ENCODE measurements at regions not wholly inside any gene's neighbourhood (a gene's known extent, or its start where the extent isn't known, plus 50 kb on each side); places are given as distances from the start of the nearest gene placed in this dataset.

DNA sequence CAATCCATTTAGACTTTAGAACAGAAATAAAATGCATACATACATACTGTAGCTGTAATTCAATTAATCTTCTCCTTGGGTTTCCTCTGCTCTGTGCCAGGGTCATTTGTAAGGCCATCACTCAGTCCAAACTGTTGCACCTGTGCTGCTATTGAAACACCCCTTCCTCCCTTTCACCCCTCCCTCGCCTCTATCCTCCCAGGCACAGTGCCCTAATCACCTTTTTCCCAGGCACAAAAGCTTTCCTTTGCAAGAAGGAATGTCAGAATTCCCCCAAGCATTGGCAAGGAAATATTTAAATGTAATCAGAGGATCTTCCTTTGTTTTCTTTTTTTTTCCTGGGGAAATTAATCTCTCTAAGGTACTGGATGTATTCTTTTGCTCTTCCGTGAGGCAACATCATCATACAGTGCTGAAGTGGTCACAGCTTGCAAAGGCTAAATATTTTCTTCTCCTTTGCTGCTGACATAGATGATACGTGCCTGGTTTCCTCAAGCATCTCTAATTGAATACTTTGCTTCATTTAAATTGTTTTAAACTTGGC is 339.3 kb upstream of the NR5A2 start:
- H3K27me3 ChIP-seq = no peaks in the 10 kb centered on the region
- no peak for TF ChIP-seq POLR2A (IDR thresholded peaks at IDR 0.05)
- TF ChIP-seq CTCF (IDR thresholded peaks at IDR 0.05) = no peak
- intact Hi-C loops (cut with DNase I) = loop anchor here (10.0 kb wide), 1 partner anchor 827 kb away; no protein-coding TSS in a partner anchor
- no peaks in the 10 kb centered on the region for H3K9me3 ChIP-seq
- no peak overlapping the region for H3K4me3 ChIP-seq
- H3K27ac ChIP-seq = no peak overlapping the region
- 26 to 36% methylated on average over 3 of the region's 3 CpGs for WGBS, 2 donors
- peaks cover 0 to 4% (median 0%) of the 10 kb centered on the region in 3 donors for H3K4me1 ChIP-seq
- DNase-seq = no peak
- no peaks in the 10 kb centered on the region for H3K36me3 ChIP-seq

- no peak overlapping the region for H3K4me3 ChIP-seq
- H3K9me3 ChIP-seq = no peaks in the 10 kb centered on the region
- no peak overlapping the region for H3K27ac ChIP-seq
- H3K27me3 ChIP-seq = no peaks in the 10 kb centered on the region
- intact Hi-C loops (cut with DNase I) = loop anchor here (10.0 kb wide), 1 partner anchor 826 kb away; no protein-coding TSS in a partner anchor
- peaks cover 0 to 4% (median 0%) of the 10 kb centered on the region in 3 donors for H3K4me1 ChIP-seq
- no peak for DNase-seq
- TF ChIP-seq CTCF (IDR thresholded peaks at IDR 0.05) (no peak), POLR2A (IDR thresholded peaks at IDR 0.05) (no peak)
- no peaks in the 10 kb centered on the region for H3K36me3 ChIP-seq
Measured at GRCh38 chr1:199688774-199689173, 338.7 kb upstream of the NR5A2 start.

DNA sequence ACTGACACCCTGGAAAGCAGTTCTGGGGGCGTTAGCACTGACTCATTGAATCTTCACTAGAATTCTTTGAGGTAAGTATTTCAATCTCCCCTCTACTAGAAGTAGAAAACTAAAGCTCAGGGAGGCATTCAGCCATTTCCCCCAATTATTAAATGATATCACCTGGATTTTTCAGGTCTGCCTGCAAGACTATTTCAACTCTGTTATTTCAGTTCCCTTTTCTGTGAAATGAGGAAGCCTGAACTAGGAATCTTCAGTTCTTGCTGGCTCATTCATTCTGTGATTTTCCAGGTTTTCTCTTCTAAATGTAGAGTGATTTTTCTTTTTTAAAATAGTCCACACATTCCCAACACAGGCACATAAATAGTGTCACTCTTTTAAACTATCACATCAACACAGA is 337.0 kb upstream of the NR5A2 start:
- Histone ChIP-seq H3K4me1 (no peaks in the 10 kb centered on the region), H3K27me3 (no peaks in the 10 kb centered on the region), H3K36me3 (no peaks in the 10 kb centered on the region), H3K27ac (no peak overlapping the region), H3K4me3 (no peak overlapping the region), H3K9me3 (no peaks in the 10 kb centered on the region)
- 75 to 93% methylated on average over 1 of the region's 1 CpG for WGBS, 2 donors
- no peak for DNase-seq
- no peak for TF ChIP-seq CTCF (IDR thresholded peaks at IDR 0.05)
- TF ChIP-seq POLR2A (IDR thresholded peaks at IDR 0.05) = no peak
- intact Hi-C loops (cut with DNase I) = no loop called here

DNA sequence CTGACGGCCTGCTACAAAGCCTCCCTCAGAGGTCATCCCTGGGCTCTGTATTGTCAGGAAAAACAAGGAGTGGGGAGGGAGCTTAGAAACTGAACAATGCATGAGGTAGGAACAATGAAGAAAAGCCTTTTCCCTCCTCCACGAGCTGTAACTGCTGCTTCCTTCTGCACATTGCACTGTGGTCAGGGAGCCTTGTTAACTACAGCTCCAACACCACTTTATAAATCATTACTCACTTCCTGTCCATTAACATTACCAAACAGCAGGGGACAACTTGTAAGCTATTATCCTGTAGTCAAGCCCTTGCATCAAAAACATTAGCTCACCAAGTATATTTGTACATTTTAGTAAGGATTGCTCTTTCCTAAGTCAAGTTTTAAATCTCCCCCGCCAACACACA is 336.0 kb upstream of the NR5A2 start:
- DNase-seq = no peak
- Histone ChIP-seq H3K4me3 (no peak overlapping the region), H3K9me3 (no peaks in the 10 kb centered on the region), H3K4me1 (no peaks in the 10 kb centered on the region), H3K36me3 (no peaks in the 10 kb centered on the region), H3K27ac (no peak overlapping the region), H3K27me3 (no peaks in the 10 kb centered on the region)
- intact Hi-C loops (cut with DNase I) = no loop called here
- TF ChIP-seq POLR2A (IDR thresholded peaks at IDR 0.05) (no peak), CTCF (IDR thresholded peaks at IDR 0.05) (no peak)
- WGBS, 2 donors = 52 to 66% methylated on average over 3 of the region's 3 CpGs

GRCh38 chr1:199693724-199694123 is 333.8 kb upstream of the NR5A2 start:
- H3K9me3 ChIP-seq = no peaks in the 10 kb centered on the region
- no peak overlapping the region for H3K27ac ChIP-seq
- no peaks in the 10 kb centered on the region for H3K4me1 ChIP-seq
- TF ChIP-seq POLR2A (IDR thresholded peaks at IDR 0.05) (no peak), CTCF (IDR thresholded peaks at IDR 0.05) (no peak)
- WGBS, 2 donors = 94 to 98% methylated on average over 2 of the region's 2 CpGs
- H3K36me3 ChIP-seq = no peaks in the 10 kb centered on the region
- H3K4me3 ChIP-seq = no peak overlapping the region
- DNase-seq = no peak
- no peaks in the 10 kb centered on the region for H3K27me3 ChIP-seq
- intact Hi-C loops (cut with DNase I) = no loop called here
